NCI-H510A (cell line): ENCODE measurements at regions not wholly inside any gene's neighbourhood (a gene's known extent, or its start where the extent isn't known, plus 50 kb on each side); places are given as distances from the start of the nearest gene placed in this dataset.
"Not testable (repeated sequence)": the region's sequence is repeated elsewhere in the genome, so short reads cannot be mapped to it uniquely, and the experiment has no call there.

Source experiments
- DNase-seq: peaks from one replicate; lab custom pipeline; 2025; lab: John Stamatoyannopoulos, UW

DNA sequence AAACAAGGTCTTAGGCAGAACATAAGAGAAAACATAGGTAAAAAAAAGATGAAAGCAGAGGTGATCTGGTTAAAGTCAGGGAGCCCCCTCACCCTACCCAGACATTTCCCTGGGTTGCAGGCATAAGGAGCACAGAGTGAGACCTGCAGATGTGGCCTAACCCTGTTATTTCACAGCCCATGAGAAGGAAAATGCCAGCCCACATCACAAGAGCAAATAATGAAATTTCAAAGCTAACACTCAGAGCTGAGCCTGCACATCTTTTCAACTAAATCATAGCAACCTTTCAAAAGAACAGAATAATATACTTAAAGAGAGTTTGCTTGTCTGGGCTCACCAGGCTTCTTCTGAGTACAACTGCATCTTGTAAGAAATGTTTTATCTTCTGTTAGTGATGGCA, 295.4 kb downstream of the RPAP3 start:
- no peak for DNase-seq

DNA sequence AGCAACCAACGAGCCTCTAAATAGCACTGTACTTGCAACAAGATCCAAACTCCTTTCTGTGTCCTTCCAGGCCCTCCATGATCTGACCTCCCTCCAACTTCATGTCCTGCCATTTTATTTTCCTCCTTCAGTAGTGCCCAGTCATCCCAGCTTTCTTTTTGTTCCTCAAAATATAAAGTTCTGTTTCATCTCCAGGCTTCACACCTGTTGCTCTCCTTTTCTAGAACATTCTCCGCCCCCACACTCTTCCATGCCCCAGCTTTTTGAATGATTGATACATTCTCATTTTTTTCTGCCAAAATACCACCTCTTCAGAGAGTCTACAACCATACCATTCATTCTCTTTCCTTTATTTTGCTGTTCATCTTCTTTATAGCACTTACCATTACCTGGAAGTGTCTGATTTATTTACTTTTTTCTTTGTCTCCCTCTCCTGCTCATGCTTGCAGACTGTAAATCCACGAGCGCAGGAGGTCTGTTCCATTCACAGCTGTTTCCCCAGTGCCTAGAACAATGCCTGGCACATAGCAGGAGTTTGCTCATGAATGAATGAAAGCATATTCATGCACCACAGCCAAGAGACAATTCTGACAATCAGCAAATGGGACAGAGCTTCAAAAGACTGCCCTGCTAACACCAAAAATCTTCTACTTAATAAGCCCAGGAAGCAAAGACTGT, 296.4 kb downstream of the RPAP3 start:
- DNase-seq, result no peak

DNA sequence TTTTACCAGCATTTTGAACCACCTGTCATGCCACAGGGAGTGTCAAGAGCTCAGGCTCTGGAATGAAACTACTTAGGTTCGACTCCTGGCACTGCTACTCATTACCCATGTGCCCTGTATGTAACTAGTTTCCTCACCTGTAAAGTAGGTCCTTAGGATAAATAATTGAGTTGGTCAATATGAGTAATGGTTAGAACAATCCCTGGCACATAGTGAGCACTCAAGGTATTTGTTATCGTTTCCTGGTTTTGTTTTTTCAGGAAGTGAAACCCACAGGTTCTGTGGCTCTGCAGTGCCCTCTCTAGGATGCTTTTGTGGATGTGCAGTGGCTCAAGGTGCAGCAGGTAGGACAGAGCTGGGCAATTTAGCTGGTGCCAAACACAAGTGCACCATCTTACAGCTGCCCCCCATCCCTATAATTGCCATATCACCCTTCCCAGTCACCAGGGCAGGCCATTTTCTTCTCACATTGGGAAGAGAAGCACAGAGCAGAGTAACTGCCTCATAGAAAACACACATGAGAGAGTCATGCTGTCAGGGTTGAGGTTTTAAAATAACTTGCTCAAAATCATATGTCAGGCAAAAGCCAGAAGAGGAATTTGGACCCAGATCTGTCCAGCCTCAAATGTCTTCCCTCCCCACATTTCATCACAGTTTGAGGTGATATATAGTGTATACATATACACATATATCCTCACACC, 297.5 kb downstream of the RPAP3 start:
- no peak for DNase-seq

DNA sequence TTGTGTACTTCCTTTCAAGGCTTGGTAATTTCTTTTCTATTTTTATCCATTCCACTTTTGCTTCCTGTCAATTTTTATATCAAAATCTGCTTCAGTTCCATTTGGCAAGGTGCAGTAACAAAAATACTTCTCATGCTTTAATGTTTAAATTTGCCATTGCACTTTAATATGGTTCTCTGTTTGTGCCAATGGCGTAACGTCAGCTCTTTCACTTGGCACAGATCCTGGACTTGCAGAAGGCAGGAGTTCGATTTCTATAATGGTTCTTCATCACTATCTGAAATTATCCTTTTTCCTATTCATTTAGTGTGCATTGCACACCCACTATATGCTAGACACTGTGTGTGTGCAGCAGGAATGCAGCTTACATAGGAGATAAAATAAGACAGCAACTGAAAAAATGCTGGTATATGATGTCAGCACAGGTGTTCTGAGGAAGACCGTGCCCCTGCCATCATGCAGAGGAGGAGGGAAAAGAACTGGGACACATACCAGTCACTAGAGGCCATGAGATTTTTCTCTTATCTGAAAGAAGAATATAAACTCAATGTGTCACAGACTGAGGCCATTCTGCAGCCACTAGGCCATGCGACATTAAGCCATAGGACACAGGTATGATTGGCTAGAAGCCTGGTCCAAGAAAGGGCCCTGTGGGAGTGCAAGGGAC, 298.2 kb downstream of the RPAP3 start:
- DNase-seq, result no peak

DNA sequence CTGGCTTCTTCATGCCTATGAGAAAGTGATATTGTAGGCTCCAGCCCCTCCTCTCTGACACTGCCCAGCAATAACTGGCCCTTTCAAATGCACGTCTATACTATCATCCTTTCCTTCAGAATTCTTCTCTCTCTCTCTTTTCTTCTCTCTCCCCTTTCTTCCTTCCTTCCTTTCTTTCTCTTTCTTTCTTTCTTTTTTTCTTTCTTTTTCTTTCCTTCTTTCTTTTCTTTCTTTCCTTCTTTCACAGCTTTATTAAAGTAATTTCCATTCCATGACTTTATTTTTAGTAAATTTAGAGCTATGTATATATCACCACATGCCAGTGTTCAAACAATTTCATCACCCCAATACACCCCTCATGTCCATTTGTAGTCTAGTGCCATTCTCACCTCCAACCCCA, 302.1 kb downstream of the RPAP3 start:
- no peak for DNase-seq

DNA sequence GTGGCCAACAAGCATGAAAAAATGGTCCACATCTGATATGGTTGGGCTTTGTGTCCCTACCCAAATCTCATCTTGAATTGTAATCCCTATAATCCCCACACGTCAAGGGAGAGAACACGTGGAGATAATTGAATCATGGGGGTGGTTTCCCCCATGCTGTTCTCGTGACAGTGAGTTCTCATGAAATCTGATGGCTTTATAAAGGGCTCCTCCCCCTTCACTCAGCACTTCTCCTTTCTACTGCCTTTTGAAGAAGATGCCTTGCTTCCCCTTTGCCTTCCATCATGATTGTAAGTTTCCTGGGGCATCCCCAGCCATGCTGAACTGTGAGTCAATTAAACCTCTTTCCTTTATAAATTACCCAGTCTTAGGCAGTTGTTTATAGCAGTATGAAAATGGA, 304.6 kb downstream of the RPAP3 start:
- DNase-seq, result not testable (repeated sequence)

DNA sequence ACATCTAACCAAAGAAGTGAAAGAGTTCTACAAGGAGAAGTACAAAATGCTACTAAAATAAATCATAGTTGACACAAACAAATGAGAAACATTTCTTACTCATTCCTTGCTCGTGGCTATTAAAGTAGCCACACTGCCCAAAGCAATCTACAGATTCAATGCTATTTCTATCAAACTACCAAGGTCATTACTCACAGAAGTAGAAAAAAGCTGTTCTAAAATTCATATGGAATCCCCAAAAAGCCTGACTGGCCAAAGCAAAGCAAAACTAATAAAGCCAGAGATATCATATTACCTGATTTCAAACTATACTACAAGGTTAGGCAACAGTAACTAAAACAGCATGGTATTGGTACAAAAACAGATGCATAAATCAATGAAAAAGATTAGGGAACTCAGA, 305.6 kb downstream of the RPAP3 start:
- no peak for DNase-seq

DNA sequence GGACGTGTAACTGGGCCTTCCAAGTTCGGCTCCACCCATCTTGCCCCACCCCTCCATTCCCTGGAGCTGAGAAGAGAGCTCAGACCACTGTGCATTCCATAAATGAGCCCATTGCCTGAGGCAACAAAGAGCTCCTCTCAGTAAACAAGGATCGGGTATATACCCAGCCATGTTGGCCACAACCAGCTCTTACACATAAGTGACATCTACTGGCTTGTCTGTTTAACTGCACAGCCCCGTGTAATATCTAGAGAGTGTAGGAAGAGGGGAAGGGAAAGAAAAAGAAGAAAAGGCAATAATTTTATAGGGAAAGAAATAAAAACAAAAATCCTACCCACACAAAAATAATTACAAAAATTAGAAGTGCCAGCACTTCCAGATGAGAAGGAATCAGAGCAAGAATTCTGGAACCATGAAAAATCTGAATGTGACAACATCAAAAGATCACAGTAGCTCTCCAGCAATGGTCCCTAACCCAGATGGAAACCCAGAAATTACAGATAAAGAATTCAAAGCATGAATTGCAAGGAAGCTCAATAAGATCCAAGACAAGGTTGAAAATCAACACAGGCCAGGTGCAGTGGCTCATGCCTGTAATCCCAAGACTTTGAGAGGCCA, 308.1 kb downstream of the RPAP3 start:
- DNase-seq, result no peak

DNA sequence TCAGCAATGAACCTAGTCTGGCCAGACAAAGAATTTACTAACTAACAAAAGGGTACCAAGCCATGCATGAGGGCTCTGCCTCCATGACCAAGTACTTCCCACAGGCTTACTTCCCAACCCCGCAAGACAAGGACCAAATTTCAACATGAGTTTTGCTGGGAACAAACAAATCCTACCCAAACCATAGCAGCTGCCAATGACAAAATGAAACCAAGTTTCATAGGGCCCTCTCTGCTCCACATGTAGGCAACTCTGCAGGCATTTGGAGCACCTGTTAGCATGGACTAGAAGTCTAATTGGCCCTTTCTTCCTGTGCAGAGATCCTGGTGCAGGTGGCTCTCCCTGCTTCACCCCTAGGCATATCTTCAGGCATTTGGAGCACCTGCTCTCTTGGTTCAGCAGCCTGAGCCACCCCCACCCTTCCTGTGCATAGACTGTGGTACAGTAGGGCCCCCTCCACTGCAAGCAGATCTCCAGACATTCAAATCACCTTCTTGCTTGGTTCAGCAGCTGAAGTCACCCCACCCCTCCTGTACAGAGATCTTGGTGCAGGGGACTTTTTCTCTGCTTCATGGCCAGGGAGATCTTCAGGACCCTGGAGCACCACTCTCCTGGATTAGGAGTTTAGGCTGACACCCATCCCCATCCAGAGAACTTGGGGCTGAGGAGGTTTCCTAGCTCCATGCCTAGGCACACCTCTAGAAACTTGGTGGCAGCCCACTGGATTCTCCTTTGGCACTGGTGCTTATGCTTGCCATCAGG, 308.7 kb downstream of the RPAP3 start:
- no peak for DNase-seq

DNA sequence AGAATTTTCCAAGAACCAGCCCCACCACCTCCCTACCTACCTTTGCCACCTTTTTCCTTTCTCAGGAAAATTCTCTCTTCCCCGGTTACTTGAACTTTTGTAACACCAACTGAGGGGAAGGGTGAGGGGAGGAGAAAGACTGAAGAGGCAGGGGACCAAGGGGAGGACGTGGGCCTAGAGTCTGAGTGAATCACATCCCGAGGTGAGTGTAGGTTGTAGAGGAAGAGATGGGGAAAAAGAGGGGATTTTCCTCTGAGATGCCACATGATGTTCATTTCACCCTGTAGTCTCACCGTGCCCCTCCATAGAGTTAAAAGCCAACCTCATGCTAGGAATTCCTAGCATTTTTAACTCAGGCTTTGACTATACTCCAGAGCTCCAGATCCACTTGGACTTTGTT, 311.8 kb downstream of the RPAP3 start:
- DNase-seq, result no peak

DNA sequence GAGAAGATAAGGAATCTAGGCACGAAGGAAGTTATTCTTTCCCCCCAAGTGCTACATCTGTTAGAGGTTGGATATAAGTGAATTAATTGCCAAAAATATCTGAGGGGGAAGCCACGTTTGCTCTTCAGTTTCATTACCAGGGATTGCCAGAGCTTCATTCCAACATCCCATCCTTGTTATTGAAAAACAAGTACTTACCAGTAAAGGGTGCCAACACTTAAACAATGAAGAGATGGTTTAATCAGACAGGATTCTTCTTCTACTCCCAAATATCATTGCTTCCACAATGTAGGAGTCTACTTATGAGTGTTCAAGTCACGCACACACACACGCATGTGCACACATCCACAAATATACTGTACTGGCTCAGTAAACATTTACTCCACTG, 312.4 kb downstream of the RPAP3 start:
- no peak for DNase-seq

DNA sequence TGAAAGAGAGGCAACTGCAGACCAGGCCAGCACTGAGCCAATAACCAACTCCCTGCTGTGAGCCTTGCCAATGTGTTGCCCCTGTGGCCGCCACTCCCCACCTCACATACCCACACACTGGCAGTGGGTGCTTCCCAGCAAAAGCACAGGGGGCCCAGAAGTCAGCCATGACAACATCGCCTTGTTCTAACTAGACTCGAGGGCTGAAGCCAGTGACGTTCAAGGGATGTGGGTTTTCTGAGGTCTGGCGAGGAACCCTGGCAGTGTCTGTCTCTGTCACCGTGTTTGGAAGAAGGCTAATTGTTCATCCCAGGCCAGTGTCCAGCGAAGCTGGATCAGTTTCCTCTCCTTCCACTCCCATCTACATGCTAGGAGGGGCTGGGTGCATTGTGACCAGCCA, 311.8 kb upstream of the AMIGO2 start:
- DNase-seq, result no peak

DNA sequence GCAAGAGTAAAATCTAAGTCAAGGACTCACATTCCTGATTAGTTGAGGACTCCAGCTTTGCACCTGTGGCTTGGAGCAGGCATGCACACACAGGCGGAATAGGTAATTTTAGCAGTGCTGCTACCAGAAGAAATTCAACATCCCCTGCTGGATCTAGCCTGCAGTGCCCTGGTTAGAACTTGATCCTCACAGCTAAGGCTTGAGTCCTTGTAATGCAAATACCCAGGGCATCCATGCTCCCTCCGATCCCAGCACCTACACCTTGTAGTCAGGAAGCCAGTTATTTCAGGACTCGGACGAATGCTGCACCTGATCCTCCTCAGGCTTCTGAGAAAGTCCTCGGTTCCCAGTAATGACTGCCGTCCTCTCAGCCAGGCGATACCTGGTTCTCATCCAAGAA, 309.0 kb upstream of the AMIGO2 start:
- DNase-seq, result no peak

DNA sequence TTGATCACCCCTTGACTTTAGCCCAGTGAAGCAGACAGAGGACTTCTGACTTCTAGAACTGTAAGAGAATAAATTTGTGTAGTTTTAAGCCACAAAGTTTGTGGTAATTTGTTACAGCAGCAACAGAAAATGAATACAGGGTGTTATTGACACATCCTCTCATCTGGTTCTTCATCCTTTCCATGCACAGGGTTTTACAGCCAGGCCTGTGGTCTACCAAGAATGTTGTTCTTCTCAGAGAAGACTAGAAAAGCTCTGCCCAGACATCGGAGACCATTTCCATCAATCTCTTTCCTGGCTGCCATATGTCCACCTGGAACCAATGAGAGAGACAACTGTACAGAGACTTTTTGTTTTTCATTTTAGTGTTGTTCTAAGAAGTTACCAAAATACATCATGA, 308.2 kb upstream of the AMIGO2 start:
- no peak for DNase-seq

DNA sequence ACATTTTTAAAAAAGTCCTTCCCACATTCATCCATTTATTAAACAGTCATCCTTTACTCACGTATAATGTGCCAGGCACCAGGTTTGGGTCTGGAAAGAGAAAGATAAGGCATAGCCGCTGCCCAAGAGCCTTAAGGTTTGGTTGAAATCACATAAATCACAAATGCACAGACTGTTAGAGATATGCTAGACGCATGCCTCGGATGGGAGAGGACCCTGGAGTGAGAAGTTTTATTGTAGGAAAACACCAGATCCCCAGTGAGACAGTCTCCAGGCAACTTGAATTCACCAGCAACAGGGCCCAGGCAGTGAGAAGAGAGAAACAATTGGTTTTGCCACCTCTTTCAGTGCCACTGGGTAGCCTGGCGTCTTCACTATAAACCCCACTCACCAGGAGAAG, 305.9 kb upstream of the AMIGO2 start:
- DNase-seq, result no peak

DNA sequence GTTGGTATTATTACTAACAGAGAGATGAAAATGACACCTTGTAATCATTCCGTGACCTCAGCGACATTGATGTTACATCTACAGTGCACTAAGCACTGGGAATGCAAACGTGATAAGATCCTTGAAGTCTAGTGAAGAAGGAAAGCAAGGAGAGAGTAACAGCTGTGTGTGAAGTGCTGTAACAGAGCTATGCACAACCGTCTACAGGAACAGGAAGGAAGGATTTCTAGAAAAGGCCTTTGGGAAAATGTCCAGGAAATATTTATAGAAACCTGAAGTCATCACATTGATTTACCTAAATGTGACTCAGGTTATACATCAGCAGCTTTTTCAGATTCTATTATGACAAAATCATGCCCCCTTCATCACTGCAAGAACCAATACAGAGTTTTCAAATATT, 304.2 kb upstream of the AMIGO2 start:
- DNase-seq, result no peak

DNA sequence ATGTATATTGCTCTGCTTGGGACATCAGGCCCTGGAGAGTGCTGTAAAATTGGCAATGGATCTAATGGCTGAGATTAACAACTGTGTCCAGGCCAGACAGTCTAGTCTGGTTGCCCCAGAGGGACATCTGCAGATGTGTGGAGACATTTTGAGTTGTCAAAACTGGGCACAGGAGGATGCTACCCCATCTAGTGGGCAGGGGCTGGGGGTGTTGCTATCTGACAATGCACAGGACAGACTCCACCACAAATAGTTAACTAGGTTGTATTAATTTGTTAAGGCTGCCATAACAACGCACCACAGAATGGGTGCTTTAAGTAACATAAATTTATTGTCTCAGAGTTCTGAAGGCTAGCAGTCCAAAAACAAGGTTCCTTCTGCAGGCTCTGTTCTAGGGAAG, 302.5 kb upstream of the AMIGO2 start:
- no peak for DNase-seq

DNA sequence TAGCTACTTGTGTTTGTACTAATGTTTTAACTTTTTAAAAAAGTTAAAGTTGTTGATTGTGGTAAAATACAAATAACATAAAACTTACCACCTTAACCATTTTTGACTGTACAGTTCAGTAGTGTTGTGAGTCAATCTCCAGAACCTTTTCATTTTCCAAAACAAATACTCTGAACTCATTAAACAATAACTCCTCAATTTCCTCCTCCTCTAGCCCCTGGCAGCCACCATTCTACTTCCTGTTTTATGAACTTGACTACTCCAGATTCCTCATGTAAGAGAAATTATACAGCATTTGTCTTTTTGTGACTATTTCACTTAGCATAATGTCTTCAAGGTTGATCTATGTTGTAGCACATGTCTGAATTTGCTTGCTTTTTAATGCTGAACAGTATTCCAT, 299.1 kb upstream of the AMIGO2 start:
- no peak for DNase-seq

DNA sequence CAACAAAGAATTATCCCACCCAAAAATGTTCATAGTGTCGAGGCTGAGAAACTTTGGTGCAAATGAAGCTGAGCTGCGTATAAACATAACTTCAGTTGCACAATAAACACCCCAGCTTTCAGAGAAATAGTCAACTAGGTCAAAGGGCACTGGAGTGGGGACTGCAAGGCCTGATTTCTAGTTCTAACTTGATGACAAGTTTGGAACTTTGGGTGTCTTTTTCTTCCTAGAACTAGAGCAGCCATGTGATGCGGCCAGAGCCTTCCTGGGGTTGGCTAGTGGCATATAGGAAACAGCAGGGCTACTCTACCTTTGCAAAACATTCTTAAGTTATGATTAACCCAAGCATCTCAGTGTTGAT, 298.4 kb upstream of the AMIGO2 start:
- DNase-seq, result no peak

DNA sequence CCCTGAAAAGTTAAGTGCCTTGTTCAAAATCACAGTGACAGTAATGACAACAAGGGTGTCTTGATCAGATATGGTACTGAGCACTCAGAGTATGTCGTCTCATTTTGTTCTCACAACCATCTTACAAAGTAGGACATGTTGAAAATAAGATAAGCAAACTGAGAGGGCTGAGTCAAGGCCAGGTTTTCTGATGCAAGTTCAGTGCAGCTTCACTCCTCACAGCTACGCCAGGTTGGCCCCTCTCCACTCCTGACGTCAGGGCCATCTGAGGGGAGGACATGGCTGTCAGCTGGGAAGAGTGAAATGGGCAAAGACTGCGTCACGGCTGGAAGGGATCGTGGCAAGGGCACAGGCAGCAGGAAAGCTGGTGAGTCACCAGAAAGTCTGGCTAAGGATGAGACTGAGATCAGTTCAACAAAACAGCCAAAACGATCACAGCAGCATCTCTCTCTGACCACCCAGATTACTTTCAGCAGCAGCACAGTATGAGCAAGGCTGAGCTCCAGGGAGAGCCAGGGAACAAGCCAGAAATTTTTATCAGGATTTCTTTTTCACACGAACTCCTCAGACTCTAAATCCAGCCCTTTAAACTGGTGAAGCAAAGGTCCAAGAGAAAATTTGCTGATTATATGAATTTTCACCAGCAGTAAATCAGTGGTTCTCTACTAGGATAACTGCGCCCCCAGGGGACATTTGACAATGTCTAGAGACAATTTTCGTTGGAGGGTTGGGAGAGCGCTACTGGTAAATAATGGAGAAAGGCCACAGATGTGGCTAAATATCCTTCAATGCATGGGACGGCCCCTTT, 297.9 kb upstream of the AMIGO2 start:
- no peak for DNase-seq

DNA sequence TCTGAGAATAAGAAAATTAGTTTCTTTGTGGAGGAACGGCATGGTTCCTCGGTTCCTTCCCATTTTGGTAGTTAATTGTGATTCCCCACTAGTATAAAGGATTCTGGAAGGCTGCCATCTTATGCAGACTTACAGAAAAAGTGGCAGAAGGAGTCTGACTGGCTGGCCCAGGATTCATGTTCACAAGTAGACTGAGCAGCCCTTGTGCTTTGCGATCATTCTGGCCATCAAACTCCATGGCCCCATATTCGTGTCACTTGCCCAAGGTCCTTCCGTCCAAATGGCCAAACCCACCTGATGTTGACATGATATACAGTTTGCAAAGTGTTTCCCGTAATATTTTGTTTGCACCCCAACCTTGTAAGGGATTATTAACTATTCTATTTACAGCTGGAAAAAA, 297.2 kb upstream of the AMIGO2 start:
- no peak for DNase-seq
